ENCODE measurements at regions not wholly inside any gene's neighbourhood (a gene's known extent, or its start where the extent isn't known, plus 50 kb on each side); places are given as distances from the start of the nearest gene placed in this dataset.

DNA sequence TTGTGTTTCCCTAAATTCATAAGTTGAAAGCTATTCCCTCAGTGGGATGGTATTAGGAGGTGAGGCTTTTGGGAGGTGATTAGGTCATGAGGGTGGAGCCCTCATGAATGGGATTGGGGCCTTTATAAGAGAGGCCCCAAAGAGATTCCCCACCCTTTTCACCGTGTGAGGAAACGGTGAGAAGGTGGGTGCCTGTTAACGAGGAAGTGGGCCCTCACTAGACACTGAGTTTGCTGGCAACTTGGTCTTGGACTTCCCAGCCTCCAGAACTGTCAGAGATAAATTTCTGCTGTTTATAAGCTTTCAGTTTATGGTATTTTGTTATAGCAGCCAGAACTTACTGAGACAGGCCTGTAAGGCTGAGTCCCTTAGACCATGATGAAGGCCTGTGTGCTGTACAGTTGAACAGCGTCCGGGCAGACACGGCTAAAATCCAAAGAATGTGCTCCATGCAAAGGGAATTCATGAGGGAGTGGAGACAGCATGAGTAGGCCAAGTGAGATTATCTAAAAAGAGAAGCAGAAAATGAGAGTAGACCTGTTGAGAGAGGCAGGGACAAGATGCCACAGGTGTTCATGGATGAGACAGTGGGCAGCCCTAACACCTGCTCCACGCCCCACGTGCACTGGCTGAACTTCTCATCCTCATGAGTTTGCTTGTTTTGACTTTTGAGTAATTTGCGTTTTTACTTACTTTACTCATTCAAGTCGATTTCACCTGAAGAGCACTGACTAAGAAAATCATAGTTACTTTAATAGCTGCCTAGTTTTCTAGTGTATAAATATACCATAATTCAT lies 66.9 kb upstream of the SFMBT2 start:
- Histone ChIP-seq H3K4me2 (ENCODE audit: insufficient read depth in 1 of 2, low read depth in 2 of 2, low read length in 2 of 2) (no peak overlapping the region), H3K4ac (replicated peaks; ENCODE audit: insufficient read length, low read depth, low read length) (peak overlapping the region; percentile 59), H3K18ac (ENCODE audit: extremely low read depth, low read length) (no peak overlapping the region), H3K9ac (replicated peaks in 1 of 4; ENCODE audit: extremely low read depth in 1 of 4, low read depth in 3 of 4, low read length in 3 of 4) (no peak overlapping the region), H3K23me2 (ENCODE audit: low read depth, low read length) (no peaks in the 10 kb centered on the region), H2BK15ac (ENCODE audit: low read length) (no peak overlapping the region), H4K91ac (replicated peaks; ENCODE audit: insufficient read length, low read length) (no peak overlapping the region), H3K9me3 (ENCODE audit: insufficient read depth in 2 of 2, low read depth in 1 of 2, low read length in 1 of 2) (no peaks in the 10 kb centered on the region), H3K4me3 (ENCODE audit: extremely low read depth in 1 of 4, insufficient read depth in 2 of 4, low read depth in 3 of 4, low read length in 4 of 4) (no peak overlapping the region), H4K5ac (ENCODE audit: insufficient read length, low read depth, low read length) (no peak overlapping the region), H4K20me1 (replicated peaks in 1 of 2; ENCODE audit: control insufficient read depth in 1 of 2, insufficient read depth in 2 of 2, low read length in 2 of 2) (no peaks in the 10 kb centered on the region), H2AK5ac (ENCODE audit: low read depth, low read length) (no peak overlapping the region), H3K79me2 (ENCODE audit: control insufficient read depth in 1 of 2, insufficient read depth in 2 of 2, low read length in 2 of 2) (no peaks in the 10 kb centered on the region), H3K23ac (ENCODE audit: insufficient read length) (no peak overlapping the region), H3K56ac (replicated peaks; ENCODE audit: insufficient read length, low read depth, low read length) (no peak overlapping the region), H3K14ac (ENCODE audit: insufficient read length) (no peak overlapping the region), H2BK20ac (ENCODE audit: low read length) (no peak overlapping the region), H4K8ac (ENCODE audit: extremely low read depth, insufficient read depth, low read length) (no peak overlapping the region), H2BK12ac (ENCODE audit: low read depth, low read length) (no peak overlapping the region), H3K79me1 (ENCODE audit: low read depth, low read length) (no peaks in the 10 kb centered on the region), H3K27me3 (replicated peaks in 1 of 4; ENCODE audit: control insufficient read depth in 3 of 4, extremely low read depth in 1 of 4, insufficient read depth in 3 of 4, low read length in 3 of 4) (no peaks in the 10 kb centered on the region), H2AFZ (ENCODE audit: low read length) (no peak overlapping the region), H3K27ac (ENCODE audit: low read depth, low read length) (no peak overlapping the region), H3K36me3 (ENCODE audit: control insufficient read depth in 2 of 4, insufficient read depth in 4 of 4, low read length in 3 of 4) (no peaks in the 10 kb centered on the region), H3K4me1 (replicated peaks in 1 of 4; ENCODE audit: control insufficient read depth in 3 of 4, insufficient read depth in 4 of 4, low read length in 3 of 4) (peaks cover 3 to 9% (median 4%) of the 10 kb centered on the region in 4 experiments; a peak in 5 of 7 replicates), H2BK120ac (replicated peaks; ENCODE audit: low read depth, low read length) (no peak overlapping the region), H2BK5ac (ENCODE audit: low read depth, low read length) (no peak overlapping the region)
- FAIRE-seq, result no peak
- WGBS, 2 experiments (ENCODE audit: extremely low coverage in 1 of 2, insufficient coverage in 1 of 2, insufficient read length in 1 of 2, insufficient replicate concordance in 2 of 2, low coverage in 1 of 2, low lambda C conversion rate in 2 of 2, missing lambda C conversion rate in 1 of 2), result 90% methylated on average over 10 of the region's 10 CpGs; no CpG with 5 or more reads in 1 of the 2 experiments
- POLR2A ChIA-PET (ENCODE audit: partially characterized antibody), result interaction anchor here (0.6 kb wide), 1 partner anchor 71 kb away, joined by 3 read pairs; no protein-coding TSS in a partner anchor
- DNase-seq (ENCODE audit: low read depth in 1 of 2, low spot score in 2 of 2), result no peak
- CTCF ChIA-PET (ENCODE audit: partially characterized antibody), result no interaction called here
- TF ChIP-seq KDM5A (IDR thresholded peaks at IDR 0.05; ENCODE audit: low read length) (no peak), CBX5 (IDR thresholded peaks at IDR 0.05; ENCODE audit: low read depth, low read length) (no peak), KDM1A (IDR thresholded peaks at IDR 0.05; ENCODE audit: borderline replicate concordance, low read length) (no peak), BCL11A (IDR thresholded peaks at IDR 0.05; ENCODE audit: low read depth in 2 of 2, low read length in 2 of 2) (no peak), RFX5 (IDR thresholded peaks at IDR 0.05; ENCODE audit: borderline replicate concordance, low read depth, low read length) (no peak), TAF1 (IDR thresholded peaks at IDR 0.05; ENCODE audit: low read depth, low read length) (no peak), KDM4A (IDR thresholded peaks at IDR 0.05; ENCODE audit: low read depth, low read length, severe bottlenecking) (no peak), POLR2A (IDR thresholded peaks at IDR 0.05; ENCODE audit: control extremely low read depth in 1 of 2, low read depth in 2 of 2, low read length in 2 of 2) (no peak), BRCA1 (IDR thresholded peaks at IDR 0.05; ENCODE audit: low read depth, low read length) (no peak), RAD21 (IDR thresholded peaks at IDR 0.05 in 1 of 2, conservative IDR thresholded peaks at IDR 0.05 in 1 of 2; ENCODE audit: low read depth in 2 of 2, low read length in 2 of 2) (no peak), POU5F1 (IDR thresholded peaks at IDR 0.05; ENCODE audit: low read depth, low read length) (no peak), POLR2AphosphoS5 (IDR thresholded peaks at IDR 0.05; ENCODE audit: low read depth, low read length) (no peak)
- TF ChIP-seq, protein P1, sequence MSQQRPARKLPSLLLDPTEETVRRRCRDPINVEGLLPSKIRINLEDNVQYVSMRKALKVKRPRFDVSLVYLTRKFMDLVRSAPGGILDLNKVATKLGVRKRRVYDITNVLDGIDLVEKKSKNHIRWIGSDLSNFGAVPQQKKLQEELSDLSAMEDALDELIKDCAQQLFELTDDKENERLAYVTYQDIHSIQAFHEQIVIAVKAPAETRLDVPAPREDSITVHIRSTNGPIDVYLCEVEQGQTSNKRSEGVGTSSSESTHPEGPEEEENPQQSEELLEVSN (IDR thresholded peaks at IDR 0.05), result no peak

All from H1 (cell line).